Liver (tissue), 7 donors: ENCODE measurements at regions not wholly inside any gene's neighbourhood (a gene's known extent, or its start where the extent isn't known, plus 50 kb on each side); places are given as distances from the start of the nearest gene placed in this dataset.

Experiments used
- DNase-seq: peaks from one replicate; pipeline ENCODE4 v3.0.0-alpha.2; 2017; ENCODE audit warnings: low spot score
- H3K27ac ChIP-seq, 2 donors: one replicate each; pipeline ENCODE4 v1.7.0; 2013; ENCODE audit warnings: inconsistent platforms in 2 of 2, low read length in 2 of 2, control low read depth in 1 of 2, low read depth in 1 of 2, mild to moderate bottlenecking in 1 of 2
- H3K27me3 ChIP-seq, 4 donors: one replicate each; pipeline versions ENCODE4 v1.6.1 to v1.7.0; 2013; ENCODE audit warnings: low read length in 3 of 4, inconsistent platforms in 1 of 4, mild to moderate bottlenecking in 1 of 4, moderate library complexity in 1 of 4; ENCODE audit not compliant: control insufficient read depth in 4 of 4, insufficient read depth in 4 of 4
- H3K36me3 ChIP-seq, 4 donors: one replicate each; pipeline versions ENCODE4 v1.6.1 to v1.7.0; 2013; ENCODE audit warnings: low read length in 3 of 4, mild to moderate bottlenecking in 3 of 4, low read depth in 1 of 4, moderate library complexity in 1 of 4; ENCODE audit not compliant: control insufficient read depth in 4 of 4, insufficient read depth in 3 of 4
- H3K4me1 ChIP-seq, 4 donors: one replicate each; pipeline versions ENCODE4 v1.6.1 to v1.7.0; 2013; ENCODE audit warnings: low read length in 3 of 4, mild to moderate bottlenecking in 3 of 4, moderate library complexity in 1 of 4; ENCODE audit not compliant: control insufficient read depth in 4 of 4, insufficient read depth in 4 of 4
- H3K4me3 ChIP-seq, 3 donors: one replicate each; pipeline versions ENCODE4 v1.6.1 to v1.7.0; 2013; ENCODE audit warnings: low read length in 3 of 3, control low read depth in 1 of 3, low read depth in 1 of 3, mild to moderate bottlenecking in 1 of 3
- H3K9ac ChIP-seq, 2 donors: one replicate each; pipeline ENCODE4 v1.7.0; 2013; ENCODE audit warnings: low read length in 2 of 2, mild to moderate bottlenecking in 2 of 2, moderate library complexity in 2 of 2, control low read depth in 1 of 2, low read depth in 1 of 2
- H3K9me3 ChIP-seq, 4 donors: one replicate each; pipeline versions ENCODE4 v1.6.1 to v1.7.0; 2013; ENCODE audit warnings: low read length in 3 of 4; ENCODE audit not compliant: control insufficient read depth in 4 of 4
- GABPA ChIP-seq, 2 donors: IDR thresholded peaks in 1 of 2; conservative IDR thresholded peaks in 1 of 2; 2 replicates each; pipeline ENCODE4 v1.6.1; 2016; ENCODE audit warnings: antibody characterized with exemption in 2 of 2, mild to moderate bottlenecking in 1 of 2, moderate library complexity in 1 of 2
- HNF4A ChIP-seq, 2 donors: conservative IDR thresholded peaks; 2 replicates each; pipeline ENCODE4 v1.6.1; 2016; ENCODE audit warnings: antibody characterized with exemption in 2 of 2, mild to moderate bottlenecking in 2 of 2
- HNF4G ChIP-seq: IDR thresholded peaks from 2 replicates; pipeline ENCODE4 v1.6.1; 2016; ENCODE audit warnings: antibody characterized with exemption
- JUND ChIP-seq, 2 donors: IDR thresholded peaks; 2 replicates each; pipeline ENCODE4 v1.6.1; 2016; ENCODE audit warnings: antibody characterized with exemption in 2 of 2
- NR2F2 ChIP-seq: IDR thresholded peaks from 2 replicates; pipeline ENCODE4 v1.6.1; 2016; ENCODE audit warnings: antibody characterized with exemption
- SP1 ChIP-seq: IDR thresholded peaks from 2 replicates; pipeline ENCODE4 v1.6.1; 2018; ENCODE audit warnings: antibody characterized with exemption, mild to moderate bottlenecking
- TAF1 ChIP-seq: conservative IDR thresholded peaks from 2 replicates; pipeline ENCODE4 v1.6.1; 2016; ENCODE audit warnings: antibody characterized with exemption, mild to moderate bottlenecking
- YY1 ChIP-seq: IDR thresholded peaks from 2 replicates; pipeline ENCODE4 v1.6.1; 2016; ENCODE audit warnings: antibody characterized with exemption, mild to moderate bottlenecking
- WGBS: extraction: QIAGEN DNeasy Blood & Tissue Kit; methylation state at CpG from one replicate; pipeline ENCODE4 v1.1.7; 2013; 5-methylcytosine and 5-hydroxymethylcytosine counted together
- TF ChIP-seq, protein P1 (sequence below): IDR thresholded peaks from 2 replicates; pipeline ENCODE4 v1.6.1; 2016; ENCODE audit warnings: antibody characterized with exemption
- TF ChIP-seq, protein P2 (sequence below): IDR thresholded peaks from 2 replicates; pipeline ENCODE4 v1.6.1; 2016; ENCODE audit warnings: antibody characterized with exemption
- TF ChIP-seq, protein P3 (sequence below): IDR thresholded peaks from 2 replicates; pipeline ENCODE4 v1.6.1; 2016; ENCODE audit warnings: antibody characterized with exemption, mild to moderate bottlenecking
- donor health status: healthy.
- donor health status: healthy.
- donor health status: healthy.
- donor health status: healthy.

DNA sequence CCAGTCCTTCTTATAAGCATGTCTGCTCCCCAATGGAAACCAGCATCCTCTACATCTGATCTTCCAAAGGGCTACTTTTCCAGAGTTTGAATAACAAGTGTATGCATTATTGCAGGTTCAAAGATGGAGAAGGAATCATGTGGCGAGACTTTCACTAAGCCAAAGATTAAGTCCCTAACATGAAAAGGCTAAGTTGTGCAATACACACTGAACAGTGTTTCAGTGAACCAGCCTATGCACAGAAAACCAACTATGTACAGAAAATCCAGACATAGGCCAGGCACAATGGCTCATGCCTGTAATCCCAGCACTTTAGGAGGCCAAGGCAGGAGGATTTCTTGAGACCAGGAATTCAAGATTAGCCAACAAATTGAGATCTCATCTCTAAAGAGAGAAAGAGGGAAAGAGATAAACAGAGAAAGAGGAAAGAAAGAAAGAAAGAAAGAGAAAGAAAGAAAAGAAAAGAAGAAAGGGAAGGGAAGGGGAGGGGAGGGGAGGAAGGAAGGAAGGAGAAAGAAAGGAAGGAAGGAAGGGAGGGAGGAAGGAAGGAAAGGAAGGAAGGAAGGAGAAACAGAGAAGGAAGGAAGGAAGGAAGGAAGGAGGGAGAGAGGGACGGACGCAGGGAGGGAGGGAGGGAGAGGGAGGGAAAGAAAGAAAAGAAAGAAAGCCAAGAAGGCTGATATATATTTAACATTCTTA is 181.7 kb downstream of the LTN1 start (continued):
- TF ChIP-seq, protein P1, sequence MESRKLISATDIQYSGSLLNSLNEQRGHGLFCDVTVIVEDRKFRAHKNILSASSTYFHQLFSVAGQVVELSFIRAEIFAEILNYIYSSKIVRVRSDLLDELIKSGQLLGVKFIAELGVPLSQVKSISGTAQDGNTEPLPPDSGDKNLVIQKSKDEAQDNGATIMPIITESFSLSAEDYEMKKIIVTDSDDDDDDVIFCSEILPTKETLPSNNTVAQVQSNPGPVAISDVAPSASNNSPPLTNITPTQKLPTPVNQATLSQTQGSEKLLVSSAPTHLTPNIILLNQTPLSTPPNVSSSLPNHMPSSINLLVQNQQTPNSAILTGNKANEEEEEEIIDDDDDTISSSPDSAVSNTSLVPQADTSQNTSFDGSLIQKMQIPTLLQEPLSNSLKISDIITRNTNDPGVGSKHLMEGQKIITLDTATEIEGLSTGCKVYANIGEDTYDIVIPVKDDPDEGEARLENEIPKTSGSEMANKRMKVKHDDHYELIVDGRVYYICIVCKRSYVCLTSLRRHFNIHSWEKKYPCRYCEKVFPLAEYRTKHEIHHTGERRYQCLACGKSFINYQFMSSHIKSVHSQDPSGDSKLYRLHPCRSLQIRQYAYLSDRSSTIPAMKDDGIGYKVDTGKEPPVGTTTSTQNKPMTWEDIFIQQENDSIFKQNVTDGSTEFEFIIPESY = no peak
- no peak for TF ChIP-seq GABPA (IDR thresholded peaks at IDR 0.05 in 1 of 2, conservative IDR thresholded peaks at IDR 0.05 in 1 of 2)
- no peak for TF ChIP-seq SP1
- TF ChIP-seq, protein P2, sequence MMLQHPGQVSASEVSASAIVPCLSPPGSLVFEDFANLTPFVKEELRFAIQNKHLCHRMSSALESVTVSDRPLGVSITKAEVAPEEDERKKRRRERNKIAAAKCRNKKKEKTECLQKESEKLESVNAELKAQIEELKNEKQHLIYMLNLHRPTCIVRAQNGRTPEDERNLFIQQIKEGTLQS = no peak

DNA sequence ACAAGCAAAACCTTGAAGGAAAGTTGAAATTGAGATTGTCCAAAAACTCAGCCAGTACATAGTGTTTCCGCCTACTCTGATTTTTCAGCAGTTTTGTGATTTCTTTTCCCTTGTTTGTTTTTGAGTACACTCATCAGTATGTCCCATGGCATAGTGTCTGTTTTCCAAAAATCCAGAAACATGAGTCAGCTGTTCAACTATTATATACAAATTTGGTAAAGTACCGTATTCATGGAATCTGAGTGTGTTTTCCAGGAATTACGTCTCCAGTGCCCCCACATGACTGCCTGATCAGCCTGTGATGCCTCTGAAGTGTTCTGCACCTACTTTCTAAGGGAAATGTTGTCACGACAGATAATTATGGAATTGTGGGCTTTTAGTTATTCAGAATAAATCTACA is 186.8 kb downstream of the LTN1 start:
- Histone ChIP-seq H3K4me3 (no peak overlapping the region), H3K9me3 (no peaks in the 10 kb centered on the region), H3K27ac (no peak overlapping the region), H3K9ac (no peak overlapping the region), H3K4me1 (no peaks in the 10 kb centered on the region), H3K36me3 (no peaks in the 10 kb centered on the region), H3K27me3 (no peaks in the 10 kb centered on the region)
- WGBS = 63% methylated on average over 4 of the region's 4 CpGs
- no peak for DNase-seq
- TF ChIP-seq NR2F2 (peak; percentile 15), SP1 (peak; percentile 35), YY1 (no peak)
- TF ChIP-seq, protein P1 = no peak

DNA sequence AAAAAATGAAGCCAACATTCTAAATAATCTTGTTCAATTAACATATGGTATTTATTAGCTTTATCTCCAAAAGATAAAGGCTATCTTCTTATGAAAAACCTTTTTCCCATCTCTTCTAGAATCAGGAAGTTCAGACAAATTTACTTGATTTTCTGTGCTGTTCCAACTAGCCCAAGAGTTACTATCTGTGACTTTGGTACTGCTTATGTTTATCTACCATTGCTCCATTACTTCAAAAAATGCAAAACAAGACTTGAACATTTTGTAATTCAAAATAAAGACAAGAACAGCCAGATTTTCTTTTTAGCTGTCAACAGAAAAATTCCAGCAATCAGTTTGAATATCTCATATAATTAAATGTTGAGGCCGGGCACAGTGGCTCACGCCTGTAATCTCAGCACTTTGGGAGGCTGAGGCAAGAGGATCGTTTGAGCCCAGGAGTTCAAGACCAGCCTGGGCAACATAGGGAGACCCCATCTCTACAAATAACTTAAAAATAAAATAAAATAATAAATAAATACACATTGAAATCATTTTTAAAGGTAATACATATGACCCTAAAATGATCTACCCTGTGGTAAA is 188.5 kb downstream of the LTN1 start:
- H3K27me3 ChIP-seq = no peaks in the 10 kb centered on the region
- no peaks in the 10 kb centered on the region for H3K36me3 ChIP-seq
- H3K27ac ChIP-seq = no peak overlapping the region
- no peaks in the 10 kb centered on the region for H3K4me1 ChIP-seq
- TF ChIP-seq YY1 (no peak), HNF4A (conservative IDR thresholded peaks at IDR 0.05) (no peak)
- no peak for DNase-seq
- 93% methylated on average over 3 of the region's 3 CpGs for WGBS
- H3K4me3 ChIP-seq = no peak overlapping the region
- H3K9me3 ChIP-seq = no peaks in the 10 kb centered on the region
- no peak overlapping the region for H3K9ac ChIP-seq

DNA sequence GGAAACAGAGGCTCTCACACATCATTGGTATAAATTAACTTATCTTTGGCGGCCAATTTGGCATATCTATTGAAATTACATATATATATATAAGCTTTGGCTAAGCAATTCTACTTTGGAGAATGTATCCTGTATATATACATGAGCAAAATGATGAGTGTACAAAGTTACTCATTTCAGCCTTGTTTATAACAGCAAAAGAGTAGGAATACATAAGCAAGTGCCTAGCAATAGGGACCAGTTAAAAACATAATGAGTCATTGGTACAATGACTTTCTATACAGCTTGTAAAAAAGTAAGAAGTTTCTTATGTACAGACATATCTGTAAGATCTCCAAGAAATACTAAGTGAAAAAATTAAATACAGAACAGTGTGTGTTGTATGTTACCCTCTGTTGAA is 190.8 kb downstream of the LTN1 start:
- Histone ChIP-seq H3K9ac (no peak overlapping the region), H3K9me3 (no peaks in the 10 kb centered on the region), H3K27ac (no peak overlapping the region), H3K4me1 (no peaks in the 10 kb centered on the region), H3K4me3 (no peak overlapping the region), H3K36me3 (no peaks in the 10 kb centered on the region), H3K27me3 (no peaks in the 10 kb centered on the region)
- WGBS = 96% methylated on average over 1 of the region's 1 CpG
- DNase-seq = no peak
- no peak for TF ChIP-seq HNF4G
- TF ChIP-seq SP1 = no peak
- TF ChIP-seq, protein P1 = no peak
- no peak for TF ChIP-seq TAF1
- TF ChIP-seq HNF4A (conservative IDR thresholded peaks at IDR 0.05) = no peak
- TF ChIP-seq JUND (IDR thresholded peaks at IDR 0.05) = no peak
- TF ChIP-seq YY1 = no peak
- TF ChIP-seq, protein P3, sequence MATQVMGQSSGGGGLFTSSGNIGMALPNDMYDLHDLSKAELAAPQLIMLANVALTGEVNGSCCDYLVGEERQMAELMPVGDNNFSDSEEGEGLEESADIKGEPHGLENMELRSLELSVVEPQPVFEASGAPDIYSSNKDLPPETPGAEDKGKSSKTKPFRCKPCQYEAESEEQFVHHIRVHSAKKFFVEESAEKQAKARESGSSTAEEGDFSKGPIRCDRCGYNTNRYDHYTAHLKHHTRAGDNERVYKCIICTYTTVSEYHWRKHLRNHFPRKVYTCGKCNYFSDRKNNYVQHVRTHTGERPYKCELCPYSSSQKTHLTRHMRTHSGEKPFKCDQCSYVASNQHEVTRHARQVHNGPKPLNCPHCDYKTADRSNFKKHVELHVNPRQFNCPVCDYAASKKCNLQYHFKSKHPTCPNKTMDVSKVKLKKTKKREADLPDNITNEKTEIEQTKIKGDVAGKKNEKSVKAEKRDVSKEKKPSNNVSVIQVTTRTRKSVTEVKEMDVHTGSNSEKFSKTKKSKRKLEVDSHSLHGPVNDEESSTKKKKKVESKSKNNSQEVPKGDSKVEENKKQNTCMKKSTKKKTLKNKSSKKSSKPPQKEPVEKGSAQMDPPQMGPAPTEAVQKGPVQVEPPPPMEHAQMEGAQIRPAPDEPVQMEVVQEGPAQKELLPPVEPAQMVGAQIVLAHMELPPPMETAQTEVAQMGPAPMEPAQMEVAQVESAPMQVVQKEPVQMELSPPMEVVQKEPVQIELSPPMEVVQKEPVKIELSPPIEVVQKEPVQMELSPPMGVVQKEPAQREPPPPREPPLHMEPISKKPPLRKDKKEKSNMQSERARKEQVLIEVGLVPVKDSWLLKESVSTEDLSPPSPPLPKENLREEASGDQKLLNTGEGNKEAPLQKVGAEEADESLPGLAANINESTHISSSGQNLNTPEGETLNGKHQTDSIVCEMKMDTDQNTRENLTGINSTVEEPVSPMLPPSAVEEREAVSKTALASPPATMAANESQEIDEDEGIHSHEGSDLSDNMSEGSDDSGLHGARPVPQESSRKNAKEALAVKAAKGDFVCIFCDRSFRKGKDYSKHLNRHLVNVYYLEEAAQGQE = no peak
